ENCODE measurements at regions not wholly inside any gene's neighbourhood (a gene's known extent, or its start where the extent isn't known, plus 50 kb on each side); places are given as distances from the start of the nearest gene placed in this dataset.

DNA sequence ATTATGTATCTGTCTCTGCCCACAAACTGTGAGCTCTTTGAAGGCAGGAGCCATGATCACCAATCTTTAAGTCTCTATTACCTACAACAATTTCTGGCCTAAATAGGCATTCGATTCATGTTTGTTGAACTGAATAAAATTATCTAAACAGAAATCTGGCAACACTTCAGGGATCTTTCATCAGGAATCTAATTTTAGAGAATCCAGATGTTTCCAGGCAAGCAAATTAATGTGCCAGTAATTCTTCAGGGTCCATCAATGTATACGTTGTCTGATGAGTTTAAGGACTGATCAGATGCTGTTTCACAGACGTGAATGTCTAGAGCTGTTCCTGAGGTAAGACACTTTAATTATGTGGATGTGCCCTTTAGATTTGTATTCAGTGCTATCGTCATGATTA lies 524.4 kb downstream of the PTPRC start:
- no peak for DNase-seq (ENCODE audit: low spot score)

- DNase-seq (ENCODE audit: low spot score): no peak
Measured at GRCh38 chr1:199163670-199164069, 524.8 kb downstream of the PTPRC start.

DNA sequence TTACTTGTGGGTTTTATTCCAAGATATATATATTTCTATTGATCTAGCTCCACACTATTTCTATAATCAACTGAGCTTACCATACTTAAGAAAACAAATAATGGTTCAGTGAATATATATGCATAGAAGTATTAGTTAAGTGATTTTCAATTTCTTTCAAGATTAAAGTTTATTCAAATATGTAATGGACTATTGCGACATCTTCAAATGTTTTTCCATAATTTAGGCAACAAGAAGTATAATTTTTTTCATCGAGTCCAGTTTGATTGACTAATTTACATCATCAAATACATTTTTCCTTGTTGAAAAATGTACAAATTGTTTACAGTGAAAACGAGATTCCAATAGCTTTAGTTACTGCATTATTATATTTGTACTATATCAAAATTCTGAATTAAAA lies 528.6 kb downstream of the PTPRC start:
- no peak for DNase-seq (ENCODE audit: low spot score)

GRCh38 chr1:199168888-199169585 lies 530.2 kb downstream of the PTPRC start:
- no peak for DNase-seq (ENCODE audit: low spot score)

- no peak for DNase-seq (ENCODE audit: low spot score)
Measured at GRCh38 chr1:199170711-199171110, 531.9 kb downstream of the PTPRC start.

GRCh38 chr1:199172171-199173124 lies 533.6 kb downstream of the PTPRC start:
- DNase-seq (ENCODE audit: low spot score): no peak

GRCh38 chr1:199173356-199173755 lies 534.5 kb downstream of the PTPRC start:
- DNase-seq (ENCODE audit: low spot score): no peak

- DNase-seq (ENCODE audit: low spot score): no peak
Measured at GRCh38 chr1:199174336-199174735, 535.5 kb downstream of the PTPRC start.

- no peak for DNase-seq (ENCODE audit: low spot score)
Measured at GRCh38 chr1:199176713-199177112, 537.9 kb downstream of the PTPRC start.

DNA sequence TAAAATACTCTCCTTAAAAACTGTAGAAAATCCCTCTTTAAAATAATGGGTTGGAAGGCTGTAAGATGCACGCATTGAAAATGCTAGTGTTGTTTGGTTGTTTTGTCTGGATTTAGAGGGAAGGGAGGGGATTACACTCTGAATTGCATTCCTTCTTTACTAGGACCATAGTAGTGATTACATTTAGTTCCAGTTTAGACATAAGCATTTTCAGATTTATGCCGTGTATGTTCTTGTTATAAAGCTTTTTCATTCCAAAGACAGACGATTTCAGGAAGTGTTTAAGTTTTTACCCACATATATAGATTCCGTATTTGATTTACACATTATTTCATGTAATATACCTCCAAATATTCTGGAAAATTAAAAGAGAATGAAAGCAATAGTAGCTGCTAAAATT lies 538.4 kb downstream of the PTPRC start:
- DNase-seq (ENCODE audit: low spot score): no peak

GRCh38 chr1:199178646-199179045 lies 539.8 kb downstream of the PTPRC start:
- no peak for DNase-seq (ENCODE audit: low spot score)

DNA sequence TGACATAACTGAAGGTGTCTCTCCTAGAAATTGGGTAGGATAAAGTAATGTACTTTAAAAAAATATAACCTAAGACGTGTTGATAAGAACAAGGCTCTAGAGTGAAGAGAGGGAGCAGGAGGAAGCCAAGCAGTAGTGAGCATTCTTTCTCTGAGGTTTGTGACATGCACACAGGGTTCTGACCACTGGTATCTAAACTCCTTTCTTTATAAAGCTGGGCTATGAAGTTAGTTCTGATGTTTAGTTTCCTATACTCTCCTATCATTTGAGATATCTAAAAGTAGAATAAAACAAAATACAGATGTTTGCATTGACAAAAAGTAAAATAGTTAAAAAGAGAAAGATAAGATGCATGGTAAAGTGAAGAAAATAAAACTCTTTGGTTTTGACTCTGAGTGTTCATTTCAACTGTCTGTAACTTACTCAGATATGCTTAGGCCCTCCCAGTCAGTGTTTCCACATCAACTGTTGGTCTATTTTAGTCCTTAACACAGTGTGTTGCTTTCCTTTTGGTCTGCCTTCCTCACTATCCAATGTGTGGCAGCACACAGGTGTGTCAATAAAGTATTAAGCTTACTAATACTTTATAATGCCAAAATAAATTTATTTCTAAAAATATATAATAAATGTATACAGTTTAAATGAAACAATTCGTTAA lies 543.5 kb downstream of the PTPRC start:
- no peak for DNase-seq (ENCODE audit: low spot score)

DNA sequence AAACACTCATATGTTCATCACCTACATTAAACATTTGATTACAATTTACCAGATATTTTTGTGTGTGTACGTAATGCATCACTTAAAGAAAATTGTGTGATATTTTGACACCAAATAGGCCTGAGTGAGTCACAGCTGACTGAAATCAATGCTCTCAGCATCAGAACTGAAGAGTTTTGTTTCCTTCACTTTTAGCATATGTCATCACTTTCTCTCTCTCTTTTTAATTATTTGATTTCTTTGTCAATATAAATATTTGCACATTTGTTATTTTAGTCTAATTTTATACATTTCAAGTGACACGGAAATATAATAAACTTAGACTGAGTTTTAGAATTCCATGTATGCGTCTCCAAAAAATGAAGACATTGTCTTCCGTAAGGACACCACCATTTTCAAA lies 545.3 kb downstream of the PTPRC start:
- DNase-seq (ENCODE audit: low spot score): no peak

- DNase-seq (ENCODE audit: low spot score): no peak
Measured at GRCh38 chr1:199194862-199195261, 556.0 kb downstream of the PTPRC start.

GRCh38 chr1:199197695-199198094 lies 558.9 kb downstream of the PTPRC start:
- DNase-seq (ENCODE audit: low spot score): no peak

GRCh38 chr1:199202331-199202730 lies 563.5 kb downstream of the PTPRC start:
- no peak for DNase-seq (ENCODE audit: low spot score)

DNA sequence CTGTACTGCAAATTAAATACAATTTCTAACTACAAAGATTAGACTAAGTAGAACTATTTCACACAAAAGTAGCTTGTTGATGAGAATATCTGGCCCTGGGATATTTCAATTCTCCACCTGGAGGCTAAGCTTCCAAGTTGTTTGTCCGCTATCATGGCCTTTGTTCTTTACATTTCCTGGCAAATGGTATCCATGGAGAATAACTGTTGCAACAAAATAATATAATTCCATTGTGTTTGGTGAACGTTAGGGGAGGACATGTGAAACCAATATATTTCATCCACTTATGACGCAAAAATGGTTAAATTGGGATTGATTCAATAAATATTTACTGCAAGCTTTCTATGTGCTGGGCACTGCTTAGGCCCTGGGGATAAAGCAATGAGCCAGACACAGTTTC lies 565.4 kb downstream of the PTPRC start:
- no peak for DNase-seq (ENCODE audit: low spot score)

GRCh38 chr1:199205740-199206441 lies 567.1 kb downstream of the PTPRC start:
- DNase-seq (ENCODE audit: low spot score): no peak

- no peak for DNase-seq (ENCODE audit: low spot score)
Measured at GRCh38 chr1:199208847-199209246, 570.0 kb downstream of the PTPRC start.

GRCh38 chr1:199218065-199218464 lies 579.2 kb downstream of the PTPRC start:
- no peak for DNase-seq (ENCODE audit: low spot score)

DNA sequence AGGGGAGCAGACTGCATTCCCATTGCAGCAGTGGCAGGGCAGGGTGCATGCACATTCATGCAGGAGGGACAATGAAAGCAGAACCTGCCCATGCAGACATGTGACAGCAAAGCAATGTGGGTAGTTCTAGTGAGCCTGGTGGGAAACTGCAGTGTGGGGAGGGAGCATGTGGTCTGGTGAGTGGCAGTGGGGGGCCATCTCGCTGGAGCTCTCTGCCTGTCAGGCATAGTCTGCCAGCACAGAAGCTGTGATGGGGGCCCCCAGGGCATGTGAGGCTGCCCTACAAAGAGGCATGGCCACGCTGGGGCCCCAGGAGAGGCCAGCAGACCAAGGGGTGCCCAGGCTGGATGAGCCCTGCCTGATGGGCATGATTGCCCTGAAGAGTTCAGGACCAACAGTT lies 579.7 kb downstream of the PTPRC start:
- no peak for DNase-seq (ENCODE audit: low spot score)

DNA sequence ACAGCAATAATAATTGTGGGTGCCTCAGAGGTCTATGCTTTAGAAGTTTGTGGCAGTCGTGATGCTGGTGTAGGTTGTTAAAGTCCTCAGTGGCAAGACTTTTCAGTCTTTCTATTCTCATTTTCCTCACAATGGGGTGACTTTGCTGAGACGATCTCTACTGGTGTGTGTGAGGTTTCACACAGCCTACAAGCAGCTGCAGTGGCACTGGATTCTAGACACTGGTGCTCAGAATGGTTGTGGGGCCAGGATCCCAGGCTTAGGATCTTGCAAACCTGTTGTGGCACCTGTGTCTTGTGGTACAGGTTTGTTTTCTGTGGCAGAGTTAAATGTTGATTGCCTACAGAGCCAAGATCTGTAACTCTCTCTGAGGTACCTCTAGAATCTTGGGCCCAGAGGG lies 581.2 kb downstream of the PTPRC start:
- no peak for DNase-seq (ENCODE audit: low spot score)

Data from HuH-7.5 (cell line).